AG20443 (cell line): ENCODE measurements at regions not wholly inside any gene's neighbourhood (a gene's known extent, or its start where the extent isn't known, plus 50 kb on each side); places are given as distances from the start of the nearest gene placed in this dataset.

Experiments used
- DNase-seq: peaks from one replicate; pipeline ENCODE4 v3.0.0; 2012; ENCODE audit warnings: low spot score, mixed read lengths

GRCh38 chr4:171157462-171158082, 655.6 kb upstream of the GALNTL6 start:
- no peak for DNase-seq

DNA sequence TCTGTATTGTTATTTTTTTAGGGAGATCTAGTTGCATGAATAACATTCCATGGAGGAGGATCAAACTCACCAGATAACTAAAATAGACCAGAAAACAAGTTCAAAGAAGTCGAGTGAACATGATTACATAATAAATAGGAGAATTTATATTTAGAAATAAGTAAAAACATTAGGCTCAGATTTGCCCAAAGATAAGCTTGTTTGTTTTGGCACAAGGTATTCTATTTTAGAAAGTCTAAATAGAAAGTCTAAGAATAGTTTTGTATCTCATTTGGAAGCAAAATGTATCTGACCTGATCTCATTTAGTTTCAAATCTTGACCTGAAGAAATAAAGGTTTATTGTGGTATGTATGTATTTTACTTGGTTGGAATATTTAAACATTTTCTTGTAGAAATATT, 670.6 kb upstream of the GALNTL6 start:
- DNase-seq, result no peak

DNA sequence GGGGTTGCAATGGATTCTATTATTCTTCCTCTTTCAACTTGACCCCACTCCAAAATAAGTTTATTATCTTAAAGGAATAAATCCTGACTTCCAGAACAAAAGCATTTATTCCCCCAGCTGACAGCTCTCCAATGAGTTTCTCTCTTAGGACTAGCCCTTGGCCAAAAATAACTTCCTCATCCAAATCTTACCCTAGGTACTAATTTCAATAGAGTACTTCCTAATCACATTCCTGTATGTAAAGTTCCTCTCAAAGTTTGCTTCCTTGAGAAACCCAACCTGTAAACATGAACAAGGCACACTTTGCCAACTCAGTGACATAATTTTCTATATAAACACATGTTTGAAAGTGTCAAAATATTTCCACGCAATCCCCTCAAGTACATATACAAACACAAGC, 671.2 kb upstream of the GALNTL6 start:
- DNase-seq, result no peak

- DNase-seq, result no peak
These were observed 682.9 kb upstream of the GALNTL6 start for GRCh38 chr4:171130256-171130801.

DNA sequence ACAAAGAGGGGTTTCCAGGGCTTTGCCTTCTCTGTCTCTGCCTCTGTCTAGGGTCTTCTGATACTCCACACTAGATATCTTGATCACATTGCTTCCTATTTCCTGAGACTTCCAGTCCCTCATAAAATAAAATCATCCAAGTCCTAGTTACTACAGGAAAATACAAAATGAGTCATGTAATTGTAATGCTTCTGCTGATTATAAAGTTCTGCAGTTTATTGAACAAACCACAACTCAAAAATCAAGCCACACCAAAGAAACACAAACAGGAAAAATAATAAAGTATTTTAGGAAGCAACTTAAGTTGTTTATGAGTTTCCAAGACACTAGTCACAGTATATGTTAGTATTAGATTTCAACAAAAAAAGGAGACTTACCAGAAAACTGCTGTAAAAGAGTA, 695.1 kb upstream of the GALNTL6 start:
- DNase-seq, result no peak

DNA sequence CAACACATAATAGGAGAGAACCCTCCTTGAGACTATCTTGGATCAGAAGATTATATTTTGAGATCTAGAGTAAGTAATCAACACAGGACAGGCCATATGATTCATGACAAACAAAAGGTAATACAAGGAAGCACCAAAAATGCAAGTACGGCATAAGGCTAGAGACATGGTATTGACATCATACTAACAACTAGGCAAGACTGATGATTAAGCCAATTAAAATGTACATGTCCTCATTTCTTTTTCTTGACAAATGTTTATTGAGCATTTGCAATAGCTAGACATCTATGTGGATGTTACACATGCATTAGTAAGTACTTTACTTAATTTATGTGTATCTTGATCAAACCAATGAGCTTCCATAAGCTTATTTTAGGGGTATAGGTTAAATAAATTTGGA, 695.7 kb upstream of the GALNTL6 start:
- no peak for DNase-seq

- DNase-seq, result no peak
These were observed 711.4 kb upstream of the GALNTL6 start for GRCh38 chr4:171101845-171102244.

GRCh38 chr4:171087089-171087488, 726.1 kb upstream of the GALNTL6 start:
- no peak for DNase-seq

- DNase-seq, result no peak
These were observed 745.8 kb upstream of the GALNTL6 start for GRCh38 chr4:171067422-171067821.

DNA sequence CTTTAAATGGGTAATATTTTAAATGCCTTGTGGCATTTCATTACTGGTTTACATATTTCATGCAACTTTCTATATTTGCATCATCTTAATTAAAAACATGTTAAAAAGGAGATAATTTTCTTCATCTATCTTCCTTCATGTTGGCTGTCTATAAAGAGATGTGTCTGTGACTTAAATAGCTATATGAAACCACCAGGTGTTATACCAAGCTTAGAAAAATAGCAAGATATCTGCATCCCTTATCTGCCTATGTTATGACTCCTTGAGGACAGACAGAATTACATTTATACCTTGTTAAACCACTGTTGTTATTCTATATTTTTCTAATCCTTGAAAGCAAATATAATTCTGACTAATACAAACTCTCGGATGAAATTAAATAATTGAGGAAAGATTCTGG, 763.8 kb upstream of the GALNTL6 start:
- DNase-seq, result no peak

DNA sequence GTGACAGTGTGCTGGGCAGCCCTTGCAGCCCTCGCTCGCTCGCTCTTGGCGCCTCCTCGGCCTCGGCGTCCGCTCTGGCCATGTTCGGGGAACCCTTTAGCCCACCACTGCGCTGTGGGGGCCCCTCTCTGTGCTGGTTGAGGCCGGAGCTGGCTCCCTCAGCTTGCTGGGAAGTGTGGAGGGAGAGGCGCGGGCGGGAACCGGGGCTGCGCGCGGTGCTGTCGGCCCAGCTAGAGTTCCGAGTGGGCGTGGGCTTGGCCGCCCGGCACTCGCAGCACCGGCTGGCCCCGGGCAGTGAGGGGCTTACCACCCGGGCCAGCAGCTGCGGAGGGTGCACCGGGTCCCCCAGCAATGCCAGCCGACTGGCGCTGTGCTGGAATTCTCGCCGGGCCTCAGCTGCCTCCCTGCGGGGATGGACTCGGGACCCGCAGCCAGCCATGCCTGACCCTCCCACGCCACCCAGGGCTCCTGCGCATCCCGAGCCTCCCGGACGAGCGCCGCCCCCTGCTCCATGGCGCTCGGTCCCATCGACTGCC, 770.1 kb upstream of the GALNTL6 start:
- no peak for DNase-seq

GRCh38 chr4:171035909-171036308, 777.3 kb upstream of the GALNTL6 start:
- DNase-seq, result no peak

- DNase-seq, result no peak
These were observed 781.9 kb upstream of the GALNTL6 start for GRCh38 chr4:171031338-171031737.

- no peak for DNase-seq
These were observed 787.4 kb upstream of the GALNTL6 start for GRCh38 chr4:171025776-171026175.

DNA sequence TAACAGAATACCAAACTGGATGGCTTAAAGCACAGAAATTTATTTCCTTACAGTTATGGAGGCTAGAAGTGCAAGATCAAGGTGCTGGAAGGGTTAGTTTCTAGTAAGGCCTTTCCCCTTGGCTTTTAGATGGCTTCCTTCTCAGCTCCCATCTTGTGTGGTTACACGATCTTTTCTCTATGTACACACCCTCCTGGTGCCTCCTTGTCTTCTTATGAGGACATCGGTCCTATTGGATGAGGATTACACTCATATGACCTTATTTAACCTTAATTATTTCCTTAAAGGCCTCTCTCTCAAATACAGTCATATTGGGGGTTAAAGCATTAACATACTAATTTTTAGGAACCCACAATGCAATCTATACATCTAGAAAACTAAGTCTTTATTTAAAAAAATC, 787.9 kb upstream of the GALNTL6 start:
- DNase-seq, result no peak

DNA sequence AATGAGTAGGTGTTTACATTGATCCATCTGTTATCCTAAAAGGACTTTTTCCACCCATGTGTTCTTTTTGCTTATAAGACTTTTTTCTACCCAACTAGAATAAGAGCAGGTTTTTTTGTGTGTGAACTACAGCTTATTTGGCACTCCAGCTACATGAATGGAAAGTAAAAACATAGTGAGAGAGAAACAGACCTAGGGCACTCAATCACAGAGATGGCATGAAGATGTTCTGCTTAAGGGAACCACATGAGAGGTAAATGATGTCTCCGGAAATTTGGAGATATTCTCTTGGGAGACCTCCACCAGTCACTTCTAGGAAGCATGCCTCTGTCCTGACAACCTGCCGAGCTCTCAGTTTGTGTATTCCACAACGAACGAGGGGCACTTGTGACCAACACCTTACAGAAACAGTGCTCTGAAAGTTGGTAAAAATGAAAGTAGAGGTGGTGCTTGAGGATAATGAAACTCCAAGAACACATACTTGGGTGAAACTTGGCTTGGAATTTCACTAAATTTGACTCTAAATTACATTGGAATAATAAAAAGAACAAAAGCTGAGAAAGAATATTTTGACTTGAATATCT, 788.4 kb upstream of the GALNTL6 start:
- DNase-seq, result no peak

DNA sequence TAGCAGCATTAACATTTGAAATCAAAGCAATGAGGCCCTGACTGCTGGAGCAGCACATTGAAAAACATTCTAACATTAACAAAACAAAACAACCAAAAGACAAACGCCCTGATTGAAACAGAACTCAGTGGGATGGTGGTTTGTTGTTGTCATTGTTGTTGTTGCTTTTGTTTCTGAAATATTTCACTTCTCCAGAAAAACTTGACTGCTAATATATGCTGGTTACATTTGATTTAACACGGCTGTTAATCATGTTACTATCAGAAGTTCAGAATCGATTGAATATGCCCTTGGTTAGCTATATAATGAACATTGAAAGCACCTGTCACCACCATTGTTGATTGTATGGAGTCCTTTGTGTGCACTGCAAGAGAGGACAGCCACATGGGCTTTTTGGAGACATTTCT, 790.4 kb upstream of the GALNTL6 start:
- no peak for DNase-seq

DNA sequence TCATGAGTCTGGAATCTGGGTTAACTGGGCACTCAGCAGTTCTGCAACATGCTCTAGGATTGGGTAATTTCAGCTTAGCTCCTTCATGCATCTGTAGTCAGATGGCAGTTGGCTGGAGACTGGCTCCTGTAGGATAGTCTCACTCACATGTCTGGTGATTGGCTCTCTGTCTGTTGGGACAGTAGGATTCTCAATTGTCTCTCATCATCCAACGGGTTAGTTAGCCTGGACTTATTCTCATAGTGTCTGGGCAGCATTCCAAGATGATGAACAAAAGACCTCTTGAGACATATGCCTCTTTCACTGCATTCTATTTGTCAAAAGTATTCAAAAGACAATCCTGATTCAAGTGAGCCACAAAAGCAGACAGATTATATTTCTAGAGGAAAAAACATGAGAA, 795.6 kb upstream of the GALNTL6 start:
- no peak for DNase-seq

GRCh38 chr4:171016145-171016544, 797.1 kb upstream of the GALNTL6 start:
- DNase-seq, result no peak

- DNase-seq, result no peak
These were observed 797.8 kb upstream of the GALNTL6 start for GRCh38 chr4:171015441-171015840.

- no peak for DNase-seq
These were observed 805.4 kb upstream of the GALNTL6 start for GRCh38 chr4:171007618-171008390.

GRCh38 chr4:171002246-171002645, 811.0 kb upstream of the GALNTL6 start:
- no peak for DNase-seq

DNA sequence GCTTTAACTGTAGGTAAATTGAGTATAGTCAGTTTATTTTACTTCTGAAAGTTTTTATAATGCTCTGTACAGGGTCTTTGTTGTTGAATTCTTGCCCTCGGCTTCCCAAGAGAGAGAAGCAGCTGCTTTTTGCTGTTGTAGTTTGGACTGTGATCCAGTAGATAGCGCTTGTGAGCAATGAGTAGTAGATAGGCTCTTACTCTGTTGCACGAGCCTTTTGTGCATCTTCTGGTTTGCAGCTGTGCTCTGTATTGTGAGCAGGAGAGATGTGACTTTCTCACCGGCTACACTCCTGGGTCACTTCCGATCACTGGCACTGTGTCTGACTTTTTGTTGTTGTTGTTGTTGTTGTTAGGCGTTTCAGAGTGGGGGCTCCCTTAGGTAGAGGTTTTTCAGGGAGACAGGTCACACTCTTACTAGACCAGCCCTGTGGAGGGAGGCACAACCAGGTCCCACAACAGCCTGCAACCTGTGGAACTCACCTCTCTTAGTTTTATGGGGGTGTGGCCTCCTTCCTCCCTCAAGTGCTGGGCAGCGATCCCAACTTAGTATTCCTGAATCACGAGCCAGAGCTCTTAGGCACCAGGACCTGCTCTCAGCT, 822.1 kb upstream of the GALNTL6 start:
- DNase-seq, result no peak
